ENCODE measurements at regions not wholly inside any gene's neighbourhood (a gene's known extent, or its start where the extent isn't known, plus 50 kb on each side); places are given as distances from the start of the nearest gene placed in this dataset.

DNA sequence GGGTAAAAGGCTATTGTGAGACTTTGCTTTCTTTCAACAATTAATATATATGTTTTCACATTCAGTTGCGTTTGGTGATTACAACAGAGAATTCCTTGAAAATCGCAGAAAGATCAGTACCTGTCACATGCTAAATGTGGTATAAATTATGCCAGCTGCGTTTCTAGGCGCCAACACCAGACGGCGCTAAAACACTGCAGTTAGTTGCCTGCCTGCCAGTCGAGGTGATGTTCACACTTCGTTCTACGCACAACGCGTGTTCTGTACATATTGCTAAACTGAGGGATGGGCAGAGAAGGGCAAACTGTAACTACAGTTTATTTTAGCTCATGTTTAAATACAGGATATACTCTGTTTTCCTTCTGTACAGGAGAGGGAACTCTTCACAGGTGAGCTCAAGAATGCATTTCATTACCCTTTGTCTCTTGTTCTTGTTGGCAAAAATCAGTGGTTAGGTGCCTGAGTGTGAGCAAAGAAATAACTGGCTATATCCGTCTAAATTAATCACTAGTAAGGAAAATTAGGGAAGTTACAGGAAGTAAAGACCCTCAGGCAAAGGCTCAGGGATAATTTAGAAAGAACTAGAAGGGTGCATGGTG lies 100.1 kb upstream of the RGS17 start:
- peak; percentile 39 for DNase-seq (ENCODE audit: low spot score)

DNA sequence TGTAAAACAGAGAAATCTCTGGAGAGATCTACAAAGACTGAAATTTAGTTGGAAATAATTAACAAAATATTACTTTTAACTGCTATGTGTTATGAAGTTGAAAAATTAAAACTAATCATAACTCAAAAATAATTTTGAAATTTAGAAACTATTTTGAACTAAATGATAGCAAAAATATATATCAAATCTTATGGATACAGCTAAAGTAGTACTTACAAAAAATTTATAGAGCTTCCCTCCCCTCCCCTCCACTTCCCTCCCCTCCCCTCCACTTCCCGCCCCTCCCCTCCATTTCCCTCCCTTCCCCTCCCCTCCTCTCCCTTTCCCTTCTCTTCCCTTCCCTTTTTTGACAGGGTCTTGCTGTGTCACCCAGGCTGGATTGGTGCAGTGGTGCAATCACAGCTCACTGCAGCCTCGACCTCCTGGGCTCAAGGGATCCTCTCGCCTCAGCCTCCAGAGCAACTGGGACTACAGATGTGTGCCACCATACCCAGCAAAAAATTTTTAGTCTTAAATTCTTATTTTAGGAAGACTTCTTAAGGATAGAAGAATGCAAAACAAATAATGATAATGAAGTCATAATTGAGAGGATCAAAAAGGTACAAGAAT lies 87.2 kb upstream of the RGS17 start:
- no peak for DNase-seq (ENCODE audit: low spot score)

DNA sequence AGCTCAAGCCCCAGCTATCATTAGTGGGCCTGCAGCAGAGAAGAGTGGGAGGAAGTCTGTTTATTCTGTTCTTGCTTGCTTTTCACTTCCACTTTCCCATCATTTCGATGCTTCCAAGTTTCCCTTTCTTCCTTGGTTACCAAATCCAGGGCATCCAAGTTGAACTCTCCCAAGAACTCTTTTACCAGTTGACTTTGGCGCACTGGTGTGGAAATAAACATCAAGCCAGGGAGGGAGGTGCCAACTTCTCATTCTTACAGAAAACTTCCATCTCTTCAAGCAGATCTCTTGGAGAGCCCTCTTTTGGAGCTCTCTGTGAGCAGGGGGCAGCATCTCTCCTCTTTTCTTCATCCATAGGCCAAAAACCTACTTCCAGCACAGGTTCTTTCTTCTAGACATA lies 85.7 kb upstream of the RGS17 start:
- no peak for DNase-seq (ENCODE audit: low spot score)

DNA sequence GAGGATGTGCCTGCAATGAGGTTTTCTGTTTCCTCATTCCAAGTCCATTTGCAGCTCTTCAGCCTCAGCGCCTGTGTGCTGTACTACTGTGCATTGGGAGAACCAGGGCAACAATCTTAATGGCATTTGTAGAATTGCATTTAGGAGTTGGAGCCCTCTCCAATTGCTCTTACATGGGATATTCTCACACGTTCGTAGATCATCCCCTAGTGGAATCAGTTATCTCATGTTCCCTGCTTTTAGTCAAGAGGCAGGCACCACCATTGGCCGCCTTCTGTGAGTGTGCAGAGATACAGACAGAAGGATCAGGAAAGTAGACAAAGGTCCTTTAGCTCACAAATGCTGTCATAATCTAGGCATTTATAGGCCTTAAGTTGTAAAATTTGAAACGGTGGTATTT lies 84.2 kb upstream of the RGS17 start:
- DNase-seq (ENCODE audit: low spot score) = no peak

DNA sequence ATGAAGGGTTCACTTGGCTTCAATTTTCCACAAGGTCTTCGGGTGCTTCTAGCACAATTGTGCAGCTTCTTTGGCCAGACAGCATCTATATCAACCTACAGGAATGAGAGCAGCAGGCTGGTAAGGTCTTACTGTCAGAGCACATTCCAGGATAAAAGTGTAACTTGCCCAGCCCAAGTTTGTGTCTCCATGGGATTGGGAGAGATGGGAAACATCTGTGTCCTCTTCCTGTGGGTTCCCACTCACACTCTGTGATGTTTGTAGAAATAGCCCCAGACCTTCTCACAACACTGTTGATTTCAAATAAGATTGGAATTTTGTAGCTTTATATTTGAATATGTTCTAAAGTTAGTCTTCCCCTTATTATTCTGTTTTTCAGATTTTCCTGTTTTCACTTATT lies 83.4 kb upstream of the RGS17 start:
- DNase-seq (ENCODE audit: low spot score) = no peak

DNA sequence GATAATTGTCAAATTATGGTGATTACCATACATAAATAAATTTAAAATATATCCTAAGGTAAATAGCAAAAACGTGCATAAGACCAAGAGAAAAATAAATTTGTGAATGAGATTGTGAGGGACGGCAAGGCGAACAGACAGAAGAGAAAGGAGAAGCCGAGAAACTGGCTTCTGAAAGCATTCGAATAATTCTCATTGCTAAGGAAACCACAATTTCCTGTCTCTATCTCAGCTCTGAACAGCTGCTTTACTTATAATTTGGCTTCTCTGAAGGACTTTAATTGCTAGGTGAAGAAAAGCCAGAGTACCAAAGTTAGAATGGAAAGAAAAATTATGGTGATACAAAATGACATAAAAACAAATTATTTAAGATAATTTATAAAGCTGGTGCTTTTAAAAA lies 79.0 kb upstream of the RGS17 start:
- DNase-seq (ENCODE audit: low spot score) = no peak

DNA sequence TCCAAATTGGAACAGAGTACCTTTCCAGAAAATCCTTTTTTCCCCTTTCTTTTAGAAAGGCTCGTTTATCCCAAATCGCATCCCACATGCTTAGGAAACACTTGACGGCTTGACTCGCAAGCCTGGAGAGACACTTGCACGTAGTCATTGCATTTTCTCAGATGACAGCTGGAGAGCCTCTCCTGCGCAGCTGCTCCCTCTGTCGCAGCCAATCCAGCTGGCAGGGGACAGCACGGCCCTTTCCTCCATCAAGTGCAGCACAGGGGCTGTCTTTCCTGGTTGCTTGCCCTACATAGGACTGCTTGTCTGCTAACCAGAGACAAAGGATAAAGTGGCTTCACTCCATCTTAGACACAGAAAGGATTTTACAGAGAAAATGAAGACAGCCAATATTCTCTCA lies 77.6 kb upstream of the RGS17 start:
- DNase-seq (ENCODE audit: low spot score) = no peak

DNA sequence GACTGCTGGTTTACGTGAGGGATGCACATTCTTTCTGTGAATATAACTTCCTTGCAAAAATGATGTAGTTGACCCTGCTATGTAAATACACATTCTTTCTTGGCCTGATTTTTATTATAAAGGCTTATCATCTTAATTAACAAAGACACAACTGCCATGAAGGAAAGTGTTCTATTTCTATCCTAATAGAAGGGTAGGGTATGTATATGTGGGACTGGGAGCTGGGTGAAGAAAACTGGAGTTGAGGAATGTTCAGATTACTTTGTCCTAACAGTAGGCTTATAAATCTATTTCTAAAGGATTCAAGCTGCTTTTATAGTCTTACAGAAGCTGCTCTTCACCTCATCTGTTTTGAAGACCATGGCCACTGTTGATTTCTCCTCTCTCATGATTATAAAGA lies 76.5 kb upstream of the RGS17 start:
- no peak for DNase-seq (ENCODE audit: low spot score)

DNA sequence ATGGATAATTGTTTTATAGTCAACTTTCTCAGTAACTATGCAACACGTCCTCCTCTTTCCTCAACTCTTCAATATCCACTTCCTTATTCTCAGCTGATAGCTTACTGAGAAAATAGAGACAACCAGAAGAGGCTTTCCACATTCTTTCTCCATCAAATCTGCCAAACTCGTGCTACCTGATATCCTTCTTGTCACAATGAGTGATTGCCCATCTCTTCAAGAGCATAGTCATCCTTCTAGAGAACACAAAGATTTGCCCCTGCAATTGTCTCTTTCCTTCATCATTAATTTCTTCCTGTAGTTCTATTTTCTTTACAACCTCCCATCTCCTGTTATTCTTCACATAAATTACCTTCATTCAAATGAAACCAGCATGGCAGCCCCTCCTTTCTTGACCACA lies 75.9 kb upstream of the RGS17 start:
- DNase-seq (ENCODE audit: low spot score) = no peak

DNA sequence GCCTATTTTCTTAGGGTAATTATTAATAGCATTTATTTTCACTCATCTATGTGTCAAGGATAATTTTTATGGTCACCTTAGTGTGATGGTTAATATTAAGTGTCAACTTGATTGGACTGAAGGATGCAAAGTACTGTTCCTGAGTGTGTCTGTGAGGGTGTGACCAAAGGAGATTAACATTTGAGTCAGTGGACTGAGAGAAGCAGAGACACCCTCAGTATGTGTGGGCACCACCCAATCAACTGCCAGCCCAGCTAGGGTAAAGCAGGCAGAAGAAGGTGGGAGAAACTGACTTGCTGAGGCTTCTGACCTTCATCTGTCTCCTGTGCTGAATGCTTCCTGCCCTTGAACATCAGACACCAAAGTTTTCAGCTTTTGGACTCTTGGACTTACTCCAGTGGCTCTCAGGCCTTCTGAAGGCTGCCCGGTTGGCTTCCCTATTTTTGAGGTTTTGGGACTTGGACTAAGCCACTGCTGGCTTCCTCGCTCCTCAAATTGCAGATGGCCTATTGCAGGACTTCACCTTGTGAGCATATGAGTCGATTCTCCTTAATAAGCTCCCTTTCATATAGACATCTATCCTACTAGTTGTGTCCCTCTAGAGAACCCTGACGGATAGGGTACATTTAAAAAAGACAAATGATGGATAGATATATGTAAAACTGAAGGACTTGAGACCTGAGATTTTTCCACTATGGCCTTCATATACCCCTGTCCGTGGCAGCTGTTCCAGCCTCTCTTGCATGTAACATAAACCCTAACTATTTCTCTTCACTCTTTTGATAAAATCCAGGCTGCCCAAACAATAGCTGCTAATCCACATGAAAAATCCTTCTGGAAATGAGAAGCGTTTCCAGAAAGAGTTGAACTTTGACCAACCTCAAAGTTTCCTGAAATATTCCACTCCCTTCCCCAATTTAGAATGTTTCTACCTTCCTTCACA lies 62.1 kb upstream of the RGS17 start:
- DNase-seq (ENCODE audit: low spot score) = no peak

DNA sequence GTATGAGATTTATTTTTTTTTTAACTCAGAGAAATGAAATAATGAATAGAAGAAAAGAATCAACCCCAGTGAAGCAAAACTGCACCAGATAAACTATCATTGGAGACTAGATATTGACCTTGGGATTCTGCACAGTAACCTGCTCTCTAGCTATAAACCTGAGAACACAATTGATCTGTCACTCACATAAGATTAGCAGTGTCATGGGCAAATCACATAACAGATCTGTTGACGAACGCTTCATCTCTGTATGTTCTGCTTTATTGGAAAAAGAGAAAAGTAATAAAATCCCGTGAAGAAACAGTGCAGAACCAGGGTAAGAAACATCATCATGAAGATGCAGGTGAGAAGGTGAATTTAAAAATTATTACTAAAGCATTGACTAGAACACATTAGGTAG lies 52.8 kb upstream of the RGS17 start:
- DNase-seq (ENCODE audit: low spot score) = no peak

Data from activated CD4-positive, alpha-beta T cell treated with anti-CD3 and anti-CD28 coated beads, Interleukin-2, Interleukin-4, amounts not matched to agents 100 ng/mL and 50 ng/mL, durations not matched to agents 16 hours and 8 hours (primary cell).